Activated CD4-positive, alpha-beta T cell treated with anti-CD3 and anti-CD28 coated beads, Interleukin-2, amount 10 ng/mL, durations not matched to agents 24 days and 14 days (primary cell): ENCODE measurements at regions not wholly inside any gene's neighbourhood (a gene's known extent, or its start where the extent isn't known, plus 50 kb on each side); places are given as distances from the start of the nearest gene placed in this dataset.
A peak's percentile ranks its signal among the peaks of the same experiment; 100 is the strongest.

ENCODE experiments used
- DNase-seq: peaks from one replicate; pipeline ENCODE4 v3.0.0; 2022
- H3K27ac Mint-ChIP-seq: one replicate; pipeline ENCODE4 v1.8.0; 2022; ENCODE audit warnings: mild to moderate bottlenecking, mixed read lengths
- H3K27me3 Mint-ChIP-seq: one replicate; pipeline ENCODE4 v1.8.0; 2022; ENCODE audit warnings: mixed read lengths
- H3K36me3 Mint-ChIP-seq: one replicate; pipeline ENCODE4 v1.8.0; 2022; ENCODE audit warnings: low read depth, mild to moderate bottlenecking, mixed read lengths
- H3K4me1 Mint-ChIP-seq: one replicate; pipeline ENCODE4 v1.8.0; 2021; ENCODE audit warnings: mixed read lengths
- H3K4me3 Mint-ChIP-seq: one replicate; pipeline ENCODE4 v1.8.0; 2022; ENCODE audit warnings: mild to moderate bottlenecking, moderate library complexity, mixed read lengths
- H3K9me3 Mint-ChIP-seq: one replicate; pipeline ENCODE4 v1.8.0; 2021; ENCODE audit warnings: mixed read lengths
- intact Hi-C: fragments of 100-400 bp; cut with micrococcal nuclease; formaldehyde crosslinking; loops from one replicate; pipeline ENCODE4 v1.15.1; 2023

- no peaks in the 10 kb centered on the region for H3K27me3 Mint-ChIP-seq
- DNase-seq: no peak
- H3K36me3 Mint-ChIP-seq: no peaks in the 10 kb centered on the region
- no peak overlapping the region for H3K4me3 Mint-ChIP-seq
- no peaks in the 10 kb centered on the region for H3K4me1 Mint-ChIP-seq
- intact Hi-C loops: no loop called here
- H3K27ac Mint-ChIP-seq: no peak overlapping the region
- no peaks in the 10 kb centered on the region for H3K9me3 Mint-ChIP-seq
These were observed 505.4 kb upstream of the CLINT1 start for GRCh38 chr5:158364367-158364766.

GRCh38 chr5:158354958-158355357, 496.0 kb upstream of the CLINT1 start:
- intact Hi-C loops: no loop called here
- no peak overlapping the region for H3K27ac Mint-ChIP-seq
- no peaks in the 10 kb centered on the region for H3K36me3 Mint-ChIP-seq
- peaks cover 2% of the 10 kb centered on the region for H3K27me3 Mint-ChIP-seq
- peaks cover 7% of the 10 kb centered on the region for H3K9me3 Mint-ChIP-seq
- DNase-seq: no peak
- H3K4me3 Mint-ChIP-seq: no peak overlapping the region
- H3K4me1 Mint-ChIP-seq: no peaks in the 10 kb centered on the region

- H3K4me1 Mint-ChIP-seq: no peaks in the 10 kb centered on the region
- peaks cover 2% of the 10 kb centered on the region for H3K27me3 Mint-ChIP-seq
- H3K4me3 Mint-ChIP-seq: no peak overlapping the region
- H3K27ac Mint-ChIP-seq: peak overlapping the region; percentile 31
- no peaks in the 10 kb centered on the region for H3K36me3 Mint-ChIP-seq
- H3K9me3 Mint-ChIP-seq: peaks cover 7% of the 10 kb centered on the region
- DNase-seq: no peak
- intact Hi-C loops: no loop called here
These were observed 492.7 kb upstream of the CLINT1 start for GRCh38 chr5:158351485-158352125.

GRCh38 chr5:158349987-158350386, 491.0 kb upstream of the CLINT1 start:
- H3K9me3 Mint-ChIP-seq: peaks cover 7% of the 10 kb centered on the region
- peaks cover 2% of the 10 kb centered on the region for H3K27me3 Mint-ChIP-seq
- no peak for DNase-seq
- no peak overlapping the region for H3K4me3 Mint-ChIP-seq
- no peaks in the 10 kb centered on the region for H3K4me1 Mint-ChIP-seq
- no peak overlapping the region for H3K27ac Mint-ChIP-seq
- intact Hi-C loops: no loop called here
- H3K36me3 Mint-ChIP-seq: no peaks in the 10 kb centered on the region

- no peaks in the 10 kb centered on the region for H3K27me3 Mint-ChIP-seq
These were observed 485.4 kb upstream of the CLINT1 start for GRCh38 chr5:158344376-158344775.

GRCh38 chr5:158340608-158341007, 481.7 kb upstream of the CLINT1 start:
- no peak overlapping the region for H3K4me3 Mint-ChIP-seq
- no peaks in the 10 kb centered on the region for H3K4me1 Mint-ChIP-seq
- no peak overlapping the region for H3K27ac Mint-ChIP-seq
- H3K36me3 Mint-ChIP-seq: no peaks in the 10 kb centered on the region
- no peaks in the 10 kb centered on the region for H3K27me3 Mint-ChIP-seq
- H3K9me3 Mint-ChIP-seq: peaks cover 5% of the 10 kb centered on the region
- intact Hi-C loops: no loop called here
- no peak for DNase-seq

More at GRCh38 chr5:158344376-158344775, 485.4 kb upstream of the CLINT1 start:
- DNase-seq: no peak
- Mint-ChIP-seq H3K9me3 (no peaks in the 10 kb centered on the region), H3K27ac (no peak overlapping the region), H3K4me1 (no peaks in the 10 kb centered on the region), H3K36me3 (no peaks in the 10 kb centered on the region), H3K4me3 (no peak overlapping the region)
- intact Hi-C loops: no loop called here

- Mint-ChIP-seq H3K27me3 (no peaks in the 10 kb centered on the region), H3K4me3 (no peak overlapping the region), H3K36me3 (no peaks in the 10 kb centered on the region), H3K9me3 (peaks cover 15% of the 10 kb centered on the region), H3K4me1 (no peaks in the 10 kb centered on the region), H3K27ac (no peak overlapping the region)
- intact Hi-C loops: no loop called here
- no peak for DNase-seq
These were observed 467.3 kb upstream of the CLINT1 start for GRCh38 chr5:158326256-158326655.

- DNase-seq: no peak
- Mint-ChIP-seq H3K27ac (no peak overlapping the region), H3K36me3 (no peaks in the 10 kb centered on the region), H3K9me3 (peaks cover 3% of the 10 kb centered on the region), H3K4me1 (no peaks in the 10 kb centered on the region), H3K4me3 (no peak overlapping the region), H3K27me3 (no peaks in the 10 kb centered on the region)
- intact Hi-C loops: no loop called here
These were observed 465.3 kb upstream of the CLINT1 start for GRCh38 chr5:158324236-158324635.

- Mint-ChIP-seq H3K27me3 (no peaks in the 10 kb centered on the region), H3K4me1 (no peaks in the 10 kb centered on the region), H3K36me3 (no peaks in the 10 kb centered on the region), H3K27ac (no peak overlapping the region), H3K4me3 (no peak overlapping the region), H3K9me3 (no peaks in the 10 kb centered on the region)
- DNase-seq: no peak
- intact Hi-C loops: no loop called here
These were observed 463.7 kb upstream of the CLINT1 start for GRCh38 chr5:158322620-158323019.

GRCh38 chr5:158320934-158321333, 462.0 kb upstream of the CLINT1 start:
- H3K27me3 Mint-ChIP-seq: no peaks in the 10 kb centered on the region
- H3K36me3 Mint-ChIP-seq: no peaks in the 10 kb centered on the region
- no peak overlapping the region for H3K4me3 Mint-ChIP-seq
- H3K27ac Mint-ChIP-seq: no peak overlapping the region
- intact Hi-C loops: no loop called here
- no peaks in the 10 kb centered on the region for H3K9me3 Mint-ChIP-seq
- H3K4me1 Mint-ChIP-seq: no peaks in the 10 kb centered on the region
- no peak for DNase-seq

GRCh38 chr5:158320178-158320674, 461.3 kb upstream of the CLINT1 start:
- no peaks in the 10 kb centered on the region for H3K9me3 Mint-ChIP-seq
- H3K4me1 Mint-ChIP-seq: no peaks in the 10 kb centered on the region
- no peak overlapping the region for H3K27ac Mint-ChIP-seq
- no peaks in the 10 kb centered on the region for H3K36me3 Mint-ChIP-seq
- no peak for DNase-seq
- no peak overlapping the region for H3K4me3 Mint-ChIP-seq
- intact Hi-C loops: no loop called here
- no peaks in the 10 kb centered on the region for H3K27me3 Mint-ChIP-seq

- no peak overlapping the region for H3K27ac Mint-ChIP-seq
- no peak overlapping the region for H3K4me3 Mint-ChIP-seq
- no peaks in the 10 kb centered on the region for H3K9me3 Mint-ChIP-seq
- H3K27me3 Mint-ChIP-seq: no peaks in the 10 kb centered on the region
- no peak for DNase-seq
- H3K4me1 Mint-ChIP-seq: no peaks in the 10 kb centered on the region
- H3K36me3 Mint-ChIP-seq: no peaks in the 10 kb centered on the region
- intact Hi-C loops: no loop called here
These were observed 458.6 kb upstream of the CLINT1 start for GRCh38 chr5:158317507-158317906.

- Mint-ChIP-seq H3K4me3 (no peak overlapping the region), H3K4me1 (no peaks in the 10 kb centered on the region), H3K27ac (no peak overlapping the region), H3K9me3 (peaks cover 4% of the 10 kb centered on the region), H3K27me3 (no peaks in the 10 kb centered on the region), H3K36me3 (no peaks in the 10 kb centered on the region)
- intact Hi-C loops: no loop called here
- no peak for DNase-seq
These were observed 455.0 kb upstream of the CLINT1 start for GRCh38 chr5:158313733-158314464.

GRCh38 chr5:158313027-158313732, 454.2 kb upstream of the CLINT1 start:
- H3K4me1 Mint-ChIP-seq: no peaks in the 10 kb centered on the region
- no peaks in the 10 kb centered on the region for H3K36me3 Mint-ChIP-seq
- H3K27me3 Mint-ChIP-seq: no peaks in the 10 kb centered on the region
- DNase-seq: no peak
- intact Hi-C loops: no loop called here
- peaks cover 4% of the 10 kb centered on the region for H3K9me3 Mint-ChIP-seq
- no peak overlapping the region for H3K4me3 Mint-ChIP-seq
- H3K27ac Mint-ChIP-seq: no peak overlapping the region
